8988T (cell line): ENCODE measurements at regions not wholly inside any gene's neighbourhood (a gene's known extent, or its start where the extent isn't known, plus 50 kb on each side); places are given as distances from the start of the nearest gene placed in this dataset.
"Not testable (repeated sequence)": the region's sequence is repeated elsewhere in the genome, so short reads cannot be mapped to it uniquely, and the experiment has no call there.

Experiments used
- DNase-seq: peaks from one replicate; pipeline ENCODE4 v3.0.0; 2011

DNA sequence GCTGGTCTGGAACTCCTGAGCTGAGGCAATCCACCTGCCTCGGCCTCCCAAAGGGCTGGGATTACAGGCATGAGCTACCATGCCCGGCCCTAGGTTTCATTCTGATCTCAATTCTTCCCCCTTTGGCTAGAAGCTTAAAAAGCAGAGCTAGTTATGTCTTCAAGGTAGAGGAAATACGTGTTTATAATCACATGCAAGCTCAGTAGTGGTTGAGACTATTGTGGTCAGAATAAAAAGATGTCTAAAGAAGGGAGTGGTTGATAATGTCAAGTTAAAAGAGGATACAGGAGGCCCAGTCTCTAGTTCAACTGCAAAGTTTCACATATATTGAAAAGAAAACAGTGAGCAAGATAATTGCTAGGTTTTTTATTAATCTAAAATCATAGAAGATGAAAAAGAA is 807.8 kb upstream of the ACVR2A start:
- no peak for DNase-seq

DNA sequence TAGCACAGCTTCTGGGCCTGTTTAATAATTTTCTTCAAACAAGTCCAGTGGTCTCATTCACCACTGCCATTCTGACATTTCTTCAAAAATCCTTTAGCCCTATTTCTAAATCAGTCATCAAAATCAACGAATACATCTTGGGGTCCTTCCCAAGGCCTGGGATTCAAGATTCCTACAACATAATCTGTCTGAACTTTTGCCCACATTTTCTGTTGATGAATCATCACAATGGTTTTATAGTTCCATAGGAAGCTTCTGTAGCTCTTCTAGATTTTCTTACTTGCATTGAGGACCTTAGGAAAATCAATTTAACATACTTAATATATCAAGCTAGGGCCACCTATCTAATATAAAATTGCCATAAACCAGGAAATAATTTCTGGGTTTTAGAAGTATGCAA is 811.8 kb upstream of the ACVR2A start:
- DNase-seq: no peak

DNA sequence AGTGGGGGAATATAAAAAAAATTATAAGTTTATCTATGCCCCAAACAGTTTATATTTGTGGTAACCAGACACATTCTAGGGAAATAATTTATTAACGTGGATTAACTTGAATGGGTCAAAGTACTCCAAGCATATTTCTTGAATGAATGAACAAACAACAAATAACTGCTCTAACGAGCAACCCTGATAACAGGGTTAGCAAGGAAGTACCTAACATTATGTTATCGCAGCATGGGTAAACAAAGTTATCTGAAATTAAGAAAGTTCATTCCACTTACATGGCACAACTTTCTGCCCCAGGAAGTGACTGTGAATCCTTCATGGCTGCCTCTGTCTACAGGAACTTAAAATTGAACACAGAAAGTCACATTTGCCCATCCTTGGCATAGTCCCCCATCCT is 812.9 kb upstream of the ACVR2A start:
- no peak for DNase-seq

DNA sequence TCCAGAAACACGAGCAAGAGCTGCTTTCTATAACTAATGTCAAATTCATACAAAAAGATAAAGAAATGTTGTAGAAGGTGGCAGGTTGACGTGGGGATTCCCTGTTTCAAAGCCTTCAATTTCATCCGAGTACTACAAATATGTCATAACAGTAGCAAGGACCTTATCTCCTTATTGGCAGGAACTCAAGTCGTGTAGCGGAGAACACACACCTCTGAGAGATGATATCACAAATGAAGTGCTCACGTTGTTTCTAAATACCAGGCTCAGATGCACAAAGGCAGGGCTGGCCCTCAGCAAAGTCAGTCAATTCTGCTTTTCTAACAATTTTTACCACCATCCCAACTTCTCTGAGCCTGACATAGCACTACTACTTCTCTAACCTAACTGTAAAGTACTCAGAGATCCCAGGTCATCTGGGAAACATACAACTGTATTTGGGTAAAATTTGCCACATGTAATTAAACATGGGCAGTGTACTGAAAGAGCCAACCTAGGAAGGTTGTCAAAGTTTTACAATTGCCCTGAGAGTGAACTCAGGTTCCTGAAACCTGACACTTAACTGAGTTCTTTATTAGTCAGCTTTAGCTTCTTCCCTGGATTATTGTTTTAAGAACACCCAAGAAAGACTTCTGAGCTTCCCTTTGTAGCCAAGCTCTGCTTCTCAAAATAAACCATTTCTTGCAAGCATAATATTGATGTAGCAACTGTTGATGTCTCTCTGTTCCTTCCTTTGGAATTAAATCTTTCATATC is 813.7 kb upstream of the ACVR2A start:
- DNase-seq: no peak

DNA sequence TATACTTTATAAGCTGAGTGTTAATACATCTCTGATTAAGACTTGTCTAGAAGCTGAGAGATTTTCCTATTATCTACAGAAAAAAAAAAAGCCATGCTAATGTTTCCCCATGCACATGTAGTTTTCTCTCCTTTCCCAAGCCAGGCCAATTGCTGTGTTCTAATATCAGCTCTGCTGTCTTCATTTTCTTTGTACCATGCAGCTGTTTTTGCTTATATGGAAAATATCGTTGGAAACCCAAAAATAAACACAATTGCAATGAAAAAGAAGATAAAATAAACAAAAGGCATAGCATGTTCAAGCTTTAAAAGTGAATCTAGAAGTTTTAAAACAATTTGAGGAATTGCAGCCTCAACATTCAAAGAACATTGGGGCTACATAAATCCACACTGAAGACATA is 817.4 kb upstream of the ACVR2A start:
- DNase-seq: no peak

DNA sequence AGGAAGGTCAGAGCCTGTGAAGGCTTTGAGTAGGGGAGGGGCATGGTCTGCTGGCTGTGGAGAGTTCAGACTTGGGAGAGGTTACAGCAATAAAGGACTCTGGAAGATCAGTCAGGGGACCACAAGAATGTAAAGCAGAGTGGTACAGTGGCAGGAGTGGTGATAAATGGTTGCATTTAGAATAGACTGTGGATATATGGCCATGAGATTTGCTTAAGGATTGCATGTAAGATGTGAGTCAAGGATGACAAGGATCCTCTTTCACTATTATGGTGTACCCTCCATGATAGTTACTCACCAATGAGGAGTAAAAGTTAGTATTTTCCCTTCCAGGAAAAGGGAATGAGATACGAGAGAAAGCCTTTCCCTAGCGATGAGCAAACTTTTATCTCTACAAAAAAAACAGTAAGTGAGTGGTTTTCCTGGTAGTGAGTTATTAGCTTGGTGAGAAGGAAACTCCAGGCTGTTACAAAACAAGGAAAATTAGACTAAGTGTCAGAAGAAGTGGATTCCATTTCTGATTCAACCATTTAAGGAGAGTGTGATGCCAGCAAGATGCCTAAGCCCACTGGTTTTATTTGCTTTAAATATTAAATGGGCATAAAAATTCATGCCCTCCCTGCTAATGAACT is 818.0 kb upstream of the ACVR2A start:
- no peak for DNase-seq

DNA sequence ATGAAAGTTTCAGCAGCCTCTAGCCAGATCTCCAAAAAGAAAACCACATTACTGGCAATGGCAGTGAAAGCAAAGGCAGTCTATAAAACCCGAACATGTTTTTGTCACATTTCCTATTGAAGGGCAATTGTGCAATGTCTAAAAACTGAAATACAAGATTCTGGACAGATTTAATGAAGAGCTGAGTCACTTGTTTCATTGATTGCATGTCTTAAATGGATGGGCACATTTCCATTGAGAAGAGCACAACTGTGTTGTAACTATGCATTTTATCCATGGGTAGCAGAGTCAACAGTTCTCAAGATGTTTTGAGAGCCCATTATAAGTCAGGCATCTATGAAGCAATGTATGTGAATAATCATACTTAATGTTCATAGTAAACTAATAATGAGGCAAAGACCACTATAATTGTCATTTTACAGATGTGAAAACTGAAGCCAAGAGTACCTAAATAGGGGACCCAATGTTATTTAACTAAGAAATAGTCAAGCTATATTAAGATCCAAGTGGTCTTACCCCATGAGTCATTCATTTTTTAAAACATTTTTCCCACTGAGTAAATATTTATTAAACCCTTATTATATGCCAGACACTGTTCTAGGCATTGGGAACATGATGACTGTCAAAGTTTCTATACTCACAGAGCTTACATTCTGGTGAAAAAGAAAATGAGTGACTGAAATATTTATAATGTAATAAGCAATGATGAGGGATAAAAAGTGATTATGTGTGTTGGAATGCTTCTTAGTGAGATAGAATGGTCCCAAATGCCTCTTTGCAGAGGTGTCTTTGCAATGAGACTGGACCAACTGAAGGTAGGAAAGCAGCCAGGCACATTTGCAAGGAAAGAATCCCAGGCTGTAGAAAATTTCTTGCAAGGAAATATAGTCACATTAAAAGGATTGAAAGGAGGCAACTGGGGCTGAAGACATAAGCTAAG is 818.9 kb upstream of the ACVR2A start:
- DNase-seq: no peak

DNA sequence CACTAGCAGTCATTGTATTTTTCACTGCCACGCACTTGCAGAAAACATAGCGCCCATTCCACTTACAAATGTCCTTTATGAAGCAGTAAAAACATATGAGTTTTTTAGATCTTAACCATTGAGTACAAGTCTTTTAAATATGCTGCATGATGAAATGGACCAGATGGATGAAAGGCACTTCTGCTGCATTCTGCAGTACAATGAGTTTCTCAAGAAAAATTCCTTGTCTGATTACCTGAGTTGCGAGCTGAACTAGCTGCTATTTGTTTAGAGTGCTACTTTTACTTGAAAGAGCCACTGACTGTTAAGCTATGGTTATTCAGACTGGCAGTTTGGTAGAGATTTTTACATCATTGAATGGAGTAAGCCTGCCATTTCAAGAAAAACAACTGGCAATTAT is 825.5 kb upstream of the ACVR2A start:
- no peak for DNase-seq

DNA sequence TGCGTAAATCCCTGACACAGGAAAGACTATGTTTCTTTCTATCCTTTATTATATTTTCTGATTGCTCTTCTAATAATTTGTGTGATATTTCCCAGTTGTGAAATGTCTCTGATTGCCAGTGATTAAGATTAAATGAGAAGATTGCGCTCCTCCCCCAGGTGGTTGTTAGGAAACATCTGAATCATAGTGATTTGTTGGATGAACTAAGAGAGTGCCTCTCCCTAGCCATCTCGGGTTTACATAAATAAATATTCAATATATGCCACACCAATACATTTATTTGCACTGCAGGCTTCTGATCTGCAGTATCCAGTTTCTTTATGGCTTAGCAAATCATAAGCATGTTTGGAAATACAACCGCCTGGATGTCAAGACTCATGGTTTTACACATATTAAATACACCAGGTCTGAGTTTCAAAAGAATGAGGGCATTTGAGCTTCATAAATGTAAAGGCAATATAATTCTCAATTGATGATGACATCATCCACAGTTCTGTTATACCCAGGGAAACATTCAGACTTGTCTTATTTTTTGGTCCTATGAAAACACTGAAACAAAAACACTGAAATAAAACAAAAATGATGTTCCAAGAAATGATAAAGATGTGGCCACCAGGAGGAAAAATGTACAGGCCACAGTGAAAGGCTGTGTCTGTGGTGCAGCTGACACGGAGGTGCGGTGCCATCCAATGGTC is 826.7 kb upstream of the ACVR2A start:
- DNase-seq: no peak

DNA sequence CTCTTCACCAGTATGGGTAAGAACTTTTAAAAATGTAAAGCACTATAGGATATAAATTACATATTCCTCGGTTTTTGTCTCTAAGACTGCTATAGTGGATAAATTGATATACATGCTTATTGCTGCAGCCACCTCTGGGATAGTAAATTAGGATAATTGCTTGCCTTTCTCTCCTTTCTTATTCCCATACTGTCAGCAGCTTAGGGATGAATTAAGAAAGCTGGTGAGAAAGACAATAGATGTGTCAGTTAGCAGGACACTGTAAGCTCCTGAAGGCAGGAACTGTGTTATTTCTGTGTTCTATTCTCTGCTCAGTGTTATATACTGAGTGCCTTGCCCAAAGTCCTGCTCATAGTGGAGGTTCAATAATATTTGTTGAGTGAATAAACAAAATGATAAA is 828.6 kb upstream of the ACVR2A start:
- DNase-seq: no peak

DNA sequence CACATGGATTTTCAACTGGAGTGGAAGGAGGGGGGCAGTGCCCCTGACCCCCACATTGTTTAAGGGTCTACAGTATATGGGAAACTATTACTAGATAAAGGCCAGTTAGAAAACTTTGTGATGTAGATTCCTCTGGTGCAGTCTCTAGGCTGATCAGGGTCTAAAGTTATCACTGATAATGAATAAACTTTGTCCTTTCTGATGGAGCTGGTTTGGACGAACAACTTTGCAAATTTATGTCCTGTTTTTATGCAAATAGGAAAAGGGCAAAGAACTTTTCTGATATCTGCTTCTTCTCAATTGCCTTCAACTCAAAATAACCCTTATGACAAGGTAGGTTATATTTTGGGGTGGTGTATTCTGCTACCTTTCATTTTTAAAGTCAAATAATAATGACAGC is 829.2 kb upstream of the ACVR2A start:
- no peak for DNase-seq

DNA sequence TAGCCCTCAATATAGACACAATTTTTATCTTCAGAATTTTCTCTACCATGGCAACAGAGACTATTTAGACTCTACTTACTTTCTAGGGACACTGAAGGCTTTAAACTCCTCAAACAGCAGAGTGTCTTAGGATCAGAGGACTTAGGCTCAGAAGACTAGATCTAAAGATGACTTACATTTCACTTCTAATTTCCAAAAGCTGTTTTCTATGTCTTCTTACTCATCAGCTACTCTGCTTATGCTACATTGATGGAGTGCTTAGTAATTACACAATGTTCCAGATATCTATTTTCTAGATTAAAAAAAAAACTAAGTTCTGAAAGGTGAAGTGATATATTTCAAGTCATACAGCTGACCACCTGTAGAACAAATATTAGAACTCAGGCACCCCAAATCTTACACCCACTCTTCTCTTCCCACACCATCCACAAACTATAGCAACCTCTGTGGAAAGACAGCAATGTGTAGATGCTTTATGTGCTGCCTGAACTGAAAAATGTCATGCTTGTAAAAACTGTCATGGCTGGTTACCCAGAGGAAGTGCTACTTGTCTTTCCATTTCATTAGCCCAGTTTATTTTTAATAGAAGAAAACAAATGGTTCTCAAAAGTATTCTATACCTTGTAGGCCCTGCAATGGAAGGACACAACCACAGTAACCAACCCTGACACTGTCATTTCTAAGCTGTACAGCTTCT is 831.0 kb upstream of the ACVR2A start:
- no peak for DNase-seq

DNA sequence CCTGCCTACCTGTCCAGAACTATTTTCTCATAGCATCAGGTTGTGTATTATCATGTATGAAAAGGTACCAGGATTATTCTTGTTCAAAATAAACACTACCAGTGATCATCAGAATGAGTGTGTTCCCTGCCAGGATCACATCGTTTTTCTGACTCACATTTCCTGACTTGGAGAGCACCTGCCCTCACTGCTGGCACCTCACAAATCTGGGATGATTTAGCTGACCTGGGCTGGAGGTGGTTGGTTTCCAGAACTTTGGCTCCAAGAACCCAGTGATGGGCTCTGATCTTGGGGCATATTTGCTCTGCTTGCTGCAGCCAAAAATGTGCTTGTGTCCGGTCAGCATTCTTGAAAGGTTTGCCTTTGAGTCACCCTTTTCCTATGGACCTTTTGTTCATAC is 836.3 kb upstream of the ACVR2A start:
- no peak for DNase-seq

DNA sequence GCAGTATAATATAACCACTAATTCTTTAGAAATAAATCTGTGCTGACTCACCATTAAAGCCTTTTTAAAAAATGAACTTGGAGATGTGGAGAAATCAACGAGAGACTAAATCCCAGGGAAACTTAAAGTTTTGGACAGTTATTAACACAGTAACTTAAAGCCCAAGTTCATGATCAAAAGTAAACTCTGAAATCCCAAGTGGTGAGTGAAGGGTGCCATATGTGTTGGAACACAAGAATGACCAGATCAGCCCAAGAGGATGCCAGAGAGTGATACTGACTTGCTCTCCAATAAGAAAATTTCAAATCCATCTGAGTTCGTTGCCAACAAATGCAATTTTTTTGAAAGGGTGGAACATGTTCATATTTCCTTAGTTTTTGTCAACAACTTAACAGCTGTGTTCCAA is 838.1 kb upstream of the ACVR2A start:
- no peak for DNase-seq

DNA sequence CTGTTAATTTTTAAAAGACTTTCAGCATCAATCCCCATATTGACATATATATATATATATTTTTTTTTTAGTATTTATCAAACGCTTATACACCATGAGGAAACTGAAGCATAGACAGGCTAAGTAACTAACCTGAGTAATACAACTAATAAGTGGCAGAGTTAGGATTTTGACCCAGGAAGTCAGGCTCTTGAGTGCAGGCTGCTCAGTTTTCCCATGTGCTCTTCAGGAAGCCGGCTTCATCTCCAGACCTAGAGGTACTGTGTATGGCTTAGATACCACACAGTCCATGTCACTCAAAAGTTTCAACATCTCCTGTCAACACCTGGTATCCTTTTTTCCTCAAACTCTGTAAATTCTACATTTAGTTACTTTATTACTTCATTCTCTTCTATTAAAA is 841.7 kb upstream of the ACVR2A start:
- DNase-seq: no peak

DNA sequence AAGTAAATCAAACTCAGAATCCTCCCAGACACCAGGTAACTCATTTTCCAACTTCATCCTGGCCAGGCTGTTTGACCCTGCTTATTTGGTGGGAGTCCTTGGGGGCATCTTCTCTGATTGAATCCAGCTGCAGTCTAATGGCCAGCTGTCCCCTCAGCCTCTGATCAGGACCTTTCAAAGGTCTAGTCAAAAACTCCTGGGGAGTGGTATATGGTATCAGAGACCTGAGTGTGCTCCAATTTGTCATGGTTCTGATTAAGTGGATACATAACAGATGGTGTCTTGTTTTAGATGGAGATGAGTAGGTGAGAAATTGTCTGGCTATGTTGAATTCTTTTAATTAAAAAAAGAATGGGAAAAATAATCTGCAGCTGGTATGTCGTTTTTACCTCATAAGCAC is 842.6 kb upstream of the ACVR2A start:
- DNase-seq: no peak

DNA sequence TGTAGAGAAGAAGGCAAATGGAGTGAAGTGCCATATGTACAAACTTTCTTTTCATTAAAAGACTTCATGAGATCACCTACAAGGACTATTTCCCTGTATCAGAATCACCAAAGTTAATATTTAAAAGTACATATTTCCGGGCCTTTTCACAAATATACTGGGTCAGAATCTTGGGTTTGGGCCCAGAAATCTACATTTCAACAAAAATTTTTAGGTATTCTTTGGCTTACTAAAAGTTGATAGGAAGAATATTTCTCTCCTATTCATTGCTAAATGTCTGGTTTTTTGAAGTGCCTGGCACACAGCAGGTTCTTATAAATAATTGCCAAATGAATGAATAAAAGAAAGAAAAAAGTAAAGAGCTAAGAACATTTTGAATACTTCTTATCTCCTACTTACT is 843.8 kb upstream of the ACVR2A start:
- DNase-seq: no peak

DNA sequence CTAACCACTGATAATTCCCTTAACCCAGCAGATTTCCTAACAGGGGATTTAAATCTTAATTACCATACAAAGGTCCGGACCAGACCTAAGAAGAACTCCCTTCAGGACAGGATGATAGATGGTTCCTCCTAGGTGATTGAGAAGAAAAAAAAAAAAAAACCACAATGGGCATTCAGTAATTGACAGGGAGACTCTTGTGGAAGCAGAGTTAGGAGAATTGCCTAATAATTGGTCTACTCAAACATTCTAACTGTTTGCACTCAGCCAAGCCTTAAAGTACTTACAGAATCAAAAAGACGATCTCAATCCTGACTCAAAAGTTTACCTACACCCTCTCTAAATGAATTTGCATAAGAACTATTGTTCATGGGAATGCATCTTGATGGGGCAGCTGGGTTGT is 844.7 kb upstream of the ACVR2A start:
- DNase-seq: not testable (repeated sequence)

DNA sequence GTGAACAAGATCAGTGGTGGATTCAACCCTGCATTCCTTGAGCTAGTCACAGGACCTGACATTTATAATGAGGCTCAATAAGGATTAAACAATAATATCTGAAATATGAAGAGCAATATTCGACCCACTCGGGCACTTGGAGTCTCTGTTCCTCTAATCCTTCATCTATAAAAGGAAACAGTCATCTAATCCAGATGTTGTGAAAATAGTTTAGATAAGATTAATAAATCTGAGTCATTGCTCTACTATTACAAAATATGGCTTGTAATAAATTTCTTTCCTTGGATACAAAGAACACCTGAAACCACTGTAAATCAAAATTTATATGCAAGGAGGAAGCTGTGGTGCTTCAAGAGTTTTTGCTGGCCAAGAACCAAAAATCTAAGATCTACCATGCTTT is 846.9 kb upstream of the ACVR2A start:
- DNase-seq: no peak

DNA sequence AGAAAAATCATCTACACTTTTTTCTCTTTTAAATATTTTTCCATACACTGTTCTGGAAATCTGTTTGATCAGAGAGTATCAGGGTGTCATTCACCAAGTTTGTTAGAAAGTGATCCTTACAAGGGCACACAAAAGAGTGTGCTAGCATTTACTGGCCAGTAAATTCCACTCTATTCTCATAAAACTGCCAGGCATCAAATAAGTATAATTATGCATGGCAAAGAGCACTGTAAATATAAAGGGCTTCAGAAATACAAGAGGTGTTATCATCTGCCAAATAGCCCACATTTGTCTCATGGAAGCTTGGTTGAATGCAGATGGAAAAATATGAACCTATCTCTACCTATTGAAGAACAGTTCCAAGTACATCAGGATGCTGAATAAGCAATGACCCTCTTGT is 847.3 kb upstream of the ACVR2A start:
- DNase-seq: no peak

DNA sequence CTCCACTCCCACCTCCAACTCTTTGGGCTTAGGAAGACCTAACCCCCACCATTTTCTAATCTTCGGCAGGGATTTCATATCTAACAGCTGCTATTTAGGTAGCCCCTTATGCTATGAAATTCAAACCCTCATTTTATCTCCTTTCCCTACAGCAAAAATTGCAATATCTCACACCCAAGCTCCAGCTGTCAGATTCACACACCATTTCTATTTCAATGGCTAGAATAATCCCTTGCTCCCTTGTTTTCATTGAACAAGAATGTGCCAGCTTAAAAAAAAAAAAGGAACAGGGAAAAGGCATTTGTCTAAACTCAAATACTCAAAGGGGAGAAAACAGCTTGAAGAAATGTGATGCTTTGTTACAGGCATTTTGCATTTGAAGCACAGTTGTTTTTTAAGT is 850.6 kb upstream of the ACVR2A start:
- no peak for DNase-seq

DNA sequence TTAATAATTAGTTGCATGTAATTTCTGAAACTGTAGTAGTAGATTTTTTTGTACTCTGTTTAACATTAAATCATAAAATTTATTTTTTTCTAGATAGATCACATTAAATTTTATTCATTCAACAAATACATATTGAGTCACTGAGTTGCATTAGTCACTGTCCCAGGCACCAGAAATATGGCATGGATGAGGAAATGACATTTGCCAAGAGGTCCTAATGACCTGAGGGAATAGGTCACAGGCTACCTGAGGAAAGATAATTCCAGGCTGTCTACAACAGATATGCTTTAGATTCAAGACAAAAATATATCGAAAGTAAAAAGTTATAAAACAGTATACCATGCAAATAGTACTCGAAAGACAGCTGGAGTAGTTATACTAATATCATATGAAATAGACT is 852.4 kb upstream of the ACVR2A start:
- DNase-seq: no peak

DNA sequence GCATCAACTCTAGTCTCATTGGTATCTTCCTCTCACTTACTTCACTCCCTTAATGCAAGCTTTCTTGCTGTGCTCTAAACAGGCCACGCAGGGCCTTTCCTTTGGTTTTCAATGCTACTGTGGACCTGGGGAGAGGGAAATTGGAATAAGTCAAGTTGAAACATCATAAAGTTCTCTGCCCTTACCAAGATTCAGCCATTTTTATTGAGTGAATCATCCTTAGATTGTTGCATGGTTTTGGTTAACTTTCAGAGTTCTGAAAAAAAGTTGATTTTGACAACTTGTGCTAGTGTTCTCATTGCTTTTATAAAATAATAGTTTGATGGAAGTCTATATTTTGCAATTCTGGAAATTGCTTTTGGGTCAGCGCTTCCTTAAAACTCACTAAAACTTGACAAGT is 852.8 kb upstream of the ACVR2A start:
- DNase-seq: no peak
